NCI-H748 (cell line): ENCODE measurements at regions not wholly inside any gene's neighbourhood (a gene's known extent, or its start where the extent isn't known, plus 50 kb on each side); places are given as distances from the start of the nearest gene placed in this dataset.
A peak's percentile ranks its signal among the peaks of the same experiment; 100 is the strongest.

Source experiments
- DNase-seq: peaks from one replicate; lab custom pipeline; 2025; ENCODE audit not compliant: unreplicated experiment; lab: John Stamatoyannopoulos, UW

DNA sequence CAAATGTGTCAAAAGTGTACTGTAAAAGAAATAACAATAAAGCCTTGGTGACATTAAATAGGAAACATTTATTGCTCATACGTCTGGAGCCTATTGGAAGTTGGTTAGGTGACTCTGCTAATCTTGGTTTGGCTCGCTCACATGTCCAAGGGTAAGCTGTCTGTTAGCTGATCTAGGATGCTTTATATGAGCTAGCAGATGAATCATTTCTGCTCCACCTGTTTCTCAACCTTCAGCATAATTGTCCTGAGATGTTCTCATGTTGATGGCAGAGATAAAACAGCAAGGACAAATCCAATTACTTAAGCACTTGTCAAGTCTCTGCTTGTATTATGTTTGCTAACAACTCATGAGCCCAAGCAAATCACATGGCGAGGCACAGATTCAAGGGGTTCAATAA, 56.0 kb upstream of the CD53 start:
- no peak for DNase-seq

DNA sequence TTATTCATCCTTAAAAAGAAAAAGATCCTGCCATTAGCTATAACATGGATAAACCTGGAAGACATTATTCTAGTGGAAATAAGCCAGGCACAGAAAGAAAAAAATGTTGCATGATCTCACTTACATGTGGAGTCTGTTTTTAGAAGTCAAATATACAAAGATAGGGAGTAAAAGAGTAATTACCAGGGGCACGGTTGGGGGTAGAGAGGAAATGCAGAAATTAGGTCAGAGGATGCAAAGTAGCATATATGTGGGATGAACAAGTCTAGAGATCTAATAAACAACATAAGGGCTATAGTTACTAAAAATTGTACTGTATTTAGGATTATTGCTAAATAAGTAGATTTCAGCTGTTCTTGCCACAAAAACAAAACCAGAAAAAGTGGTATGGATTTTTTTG, 61.4 kb upstream of the CD53 start:
- DNase-seq: no peak

- no peak for DNase-seq
Observed at GRCh38 chr1:110800079-110800478, 72.9 kb upstream of the CD53 start.

DNA sequence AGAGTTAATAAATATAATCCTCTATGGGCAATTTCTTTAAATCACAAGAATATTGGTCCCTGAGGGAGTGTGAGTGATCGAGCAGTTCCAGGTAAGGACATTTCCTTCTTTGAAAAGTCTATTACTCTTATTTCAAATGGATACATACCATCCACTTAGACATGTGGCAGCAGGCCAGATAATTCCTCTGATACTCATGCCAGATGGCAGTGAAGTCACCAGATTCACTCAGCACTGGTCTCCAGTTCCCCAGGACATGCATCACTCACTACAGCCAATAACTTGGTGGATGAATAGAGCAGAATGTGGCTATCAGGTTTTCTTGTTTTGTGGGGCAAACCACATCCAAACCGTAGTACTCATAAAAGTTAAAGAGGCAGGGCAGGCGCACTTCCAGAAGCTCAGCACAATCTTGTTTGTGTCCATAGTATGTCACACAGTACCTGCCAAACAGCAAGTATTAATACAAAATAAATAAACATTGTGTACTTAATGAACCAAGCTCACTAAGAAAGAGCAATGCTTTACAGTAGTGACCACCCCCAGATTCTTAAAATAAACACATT, 74.2 kb upstream of the CD53 start:
- DNase-seq: peak; percentile 15

DNA sequence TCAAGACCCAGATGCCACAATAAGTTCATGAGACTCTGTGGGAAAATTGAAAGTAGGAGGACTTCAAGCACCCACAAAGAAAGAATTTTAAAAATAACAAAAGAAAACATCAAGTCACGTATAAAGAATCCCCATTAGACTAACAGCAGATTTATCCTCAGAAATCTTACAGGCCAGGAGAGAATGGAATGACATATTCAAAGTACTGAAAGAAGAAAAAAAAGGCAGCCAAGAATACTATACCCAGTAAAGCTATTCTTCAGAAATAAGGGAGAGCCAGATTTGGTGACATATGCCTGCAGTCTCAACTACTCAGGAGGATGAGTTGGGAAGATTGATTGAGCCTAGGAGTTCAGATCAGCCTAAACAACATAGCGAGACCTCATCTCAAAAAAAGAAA, 84.3 kb upstream of the CD53 start:
- DNase-seq: no peak

GRCh38 chr1:110787328-110788071, 85.4 kb upstream of the CD53 start:
- DNase-seq: no peak

DNA sequence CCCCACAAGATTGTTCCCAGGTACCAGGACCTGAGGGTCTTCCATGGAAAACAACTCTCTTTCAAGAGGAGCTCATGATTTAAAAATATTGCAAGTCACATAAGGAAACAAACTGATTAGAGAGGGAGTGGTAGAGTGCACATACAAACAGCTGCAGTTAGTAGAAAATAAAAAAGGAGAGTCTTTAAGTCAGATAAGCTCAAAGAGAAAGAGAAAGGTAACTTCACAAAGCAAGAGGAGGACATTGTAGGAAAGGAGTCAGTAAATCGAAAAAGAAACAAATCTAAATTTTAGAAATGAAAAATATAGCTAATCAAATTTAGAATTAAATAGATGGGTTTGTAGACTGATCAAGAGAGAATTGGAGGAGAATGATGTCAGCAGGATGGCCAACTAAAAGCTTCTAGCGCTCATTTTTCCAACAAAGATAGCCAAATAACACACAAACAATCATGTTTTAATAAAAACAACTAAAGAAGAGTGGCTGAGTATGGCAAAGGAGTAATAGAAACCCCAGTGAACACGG, 86.1 kb upstream of the CD53 start:
- DNase-seq: no peak

- no peak for DNase-seq
Observed at GRCh38 chr1:110785612-110786011, 87.3 kb upstream of the CD53 start.

GRCh38 chr1:110785055-110785454, 87.9 kb upstream of the CD53 start:
- DNase-seq: no peak

GRCh38 chr1:110783292-110783918, 89.5 kb upstream of the CD53 start:
- DNase-seq: peak; percentile 53

GRCh38 chr1:110781525-110781924, 91.4 kb upstream of the CD53 start:
- no peak for DNase-seq

GRCh38 chr1:110780600-110781484, 92.1 kb upstream of the CD53 start:
- DNase-seq: peak; percentile 68

DNA sequence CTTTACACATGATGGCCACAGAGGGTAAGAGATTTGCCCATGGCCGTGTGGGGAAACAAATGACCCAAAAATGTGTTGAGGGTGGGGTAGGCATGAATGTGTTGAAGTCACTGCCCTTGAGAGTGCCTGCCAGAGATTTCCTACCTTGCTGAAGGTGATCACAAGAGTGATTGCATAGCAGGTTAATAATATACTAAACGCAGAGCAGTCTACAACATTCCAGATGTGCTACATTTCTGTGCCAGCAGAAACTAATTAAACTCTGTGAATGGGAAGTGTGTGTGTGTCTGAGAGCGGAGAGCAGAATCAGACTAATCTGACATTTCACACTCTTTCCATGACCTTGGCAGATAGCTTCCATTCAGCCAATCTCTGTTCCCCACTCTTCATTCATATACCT, 93.3 kb upstream of the CD53 start:
- no peak for DNase-seq

- no peak for DNase-seq
Observed at GRCh38 chr1:110778821-110779220, 94.1 kb upstream of the CD53 start.

- no peak for DNase-seq
Observed at GRCh38 chr1:110777228-110777627, 95.7 kb upstream of the CD53 start.

GRCh38 chr1:110774398-110774797, 98.5 kb upstream of the CD53 start:
- no peak for DNase-seq

DNA sequence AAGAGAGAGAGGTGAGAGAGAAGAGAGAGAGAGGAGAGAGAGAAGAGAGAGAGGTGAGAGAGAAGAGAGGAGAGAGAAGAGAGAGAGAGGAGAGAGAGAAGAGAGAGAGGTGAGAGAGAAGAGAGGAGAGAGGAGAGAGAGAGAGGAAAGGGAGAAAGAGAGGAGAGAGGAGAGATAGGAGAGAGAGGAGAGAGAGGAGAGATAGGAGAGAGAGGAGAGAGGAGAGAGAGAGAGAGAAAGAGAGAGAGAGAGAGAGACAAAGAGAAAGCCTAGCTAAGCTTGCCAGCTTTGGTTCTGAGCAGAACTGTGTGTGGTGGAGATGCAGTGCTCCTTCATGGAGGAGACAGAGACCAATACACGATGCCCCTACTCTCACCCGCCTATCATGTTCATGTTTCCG, 99.1 kb upstream of the KCNA3 start:
- DNase-seq: no peak

DNA sequence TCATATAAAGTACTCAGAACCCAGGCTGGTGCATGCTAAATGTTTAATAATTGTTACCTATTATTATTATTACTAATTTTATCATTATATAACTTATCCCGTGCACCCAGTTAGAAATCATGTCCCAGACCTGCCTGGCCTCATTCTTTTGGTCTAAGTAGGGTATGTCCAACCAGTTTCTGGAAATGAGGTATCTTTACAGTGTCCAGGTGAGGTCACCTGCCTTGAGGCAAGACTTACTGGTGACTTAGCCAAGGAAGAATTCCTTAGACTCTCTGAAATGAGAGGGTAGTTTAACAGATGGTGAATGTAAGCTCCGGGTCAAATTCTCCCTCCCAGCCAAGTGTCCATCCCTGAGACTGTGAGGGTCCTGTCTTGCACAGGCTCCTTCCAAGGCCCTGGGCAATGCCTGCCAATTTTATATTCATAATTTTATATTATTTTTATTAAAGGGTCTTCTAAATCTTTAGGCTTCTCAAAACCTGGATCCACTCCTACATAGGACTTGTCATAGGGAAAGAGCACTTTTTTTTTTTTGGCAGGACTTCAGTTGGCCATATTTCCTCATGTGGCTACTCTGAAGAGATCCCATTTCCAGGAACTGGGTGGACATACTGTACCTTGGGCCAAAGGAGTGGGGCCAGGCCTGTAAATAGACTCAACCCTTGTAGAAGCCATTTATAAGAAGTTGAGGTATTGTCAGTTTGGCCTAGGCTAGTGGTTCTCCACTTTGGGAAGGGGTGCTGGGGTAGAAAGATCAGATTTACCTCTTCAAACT, 96.7 kb upstream of the KCNA3 start:
- no peak for DNase-seq

GRCh38 chr1:110770832-110771231, 96.1 kb upstream of the KCNA3 start:
- no peak for DNase-seq

- DNase-seq: no peak
Observed at GRCh38 chr1:110768605-110769004, 93.9 kb upstream of the KCNA3 start.

DNA sequence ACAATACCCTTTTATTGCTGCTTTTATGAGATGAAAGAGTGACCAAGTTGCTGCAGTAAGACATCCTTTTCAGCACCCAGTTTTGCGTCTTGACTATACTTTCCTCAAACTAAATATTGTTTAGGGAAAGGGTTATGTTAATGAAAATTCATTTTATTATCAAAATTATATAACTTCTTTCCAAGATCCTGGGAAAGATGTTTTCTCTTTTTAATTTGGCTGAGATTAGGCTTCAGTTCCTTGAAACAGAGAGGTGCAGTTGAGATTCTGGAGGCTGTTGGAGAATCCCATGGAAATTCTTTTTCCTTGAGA, 91.6 kb upstream of the KCNA3 start:
- no peak for DNase-seq
